ENCODE measurements at regions not wholly inside any gene's neighbourhood (a gene's known extent, or its start where the extent isn't known, plus 50 kb on each side); places are given as distances from the start of the nearest gene placed in this dataset.

- Histone ChIP-seq H3K9ac (ENCODE audit: extremely low read depth, insufficient read length, low read length) (no peak overlapping the region), H3K9me3 (ENCODE audit: control insufficient read depth, low read depth, low read length) (no peaks in the 10 kb centered on the region), H3K18ac (ENCODE audit: insufficient read length, low read depth, low read length) (no peak overlapping the region), H4K20me1 (ENCODE audit: control insufficient read depth, insufficient read depth, insufficient read length) (no peaks in the 10 kb centered on the region), H3K27me3 (ENCODE audit: insufficient read depth, low read length) (no peaks in the 10 kb centered on the region), H3K14ac (ENCODE audit: insufficient read depth, low read length) (no peak overlapping the region), H2BK5ac (ENCODE audit: insufficient read length, low read length) (no peak overlapping the region), H3K27ac (ENCODE audit: insufficient read length, low read depth, low read length) (no peak overlapping the region), H2BK12ac (ENCODE audit: insufficient read length, low read depth, low read length) (no peak overlapping the region), H4K91ac (ENCODE audit: insufficient read length, low read depth, low read length) (no peak overlapping the region), H3K56ac (ENCODE audit: insufficient read length, low read depth, low read length) (no peak overlapping the region), H2AK5ac (ENCODE audit: insufficient read length, low read length) (no peak overlapping the region), H3K79me1 (ENCODE audit: insufficient read depth, low read depth, low read length, poor library complexity, severe bottlenecking) (no peaks in the 10 kb centered on the region), H3K79me2 (ENCODE audit: insufficient read depth, low read length) (no peaks in the 10 kb centered on the region), H3K4ac (ENCODE audit: low read depth, low read length) (no peak overlapping the region), H3K23me2 (ENCODE audit: insufficient read length, low read depth, low read length, poor library complexity, severe bottlenecking) (no peaks in the 10 kb centered on the region), H3K4me1 (ENCODE audit: insufficient read depth, low read length) (no peaks in the 10 kb centered on the region), H3K4me2 (ENCODE audit: insufficient read depth, insufficient read length, low read length) (no peak overlapping the region), H2BK15ac (ENCODE audit: low read depth, low read length) (no peak overlapping the region), H3K23ac (ENCODE audit: insufficient read length, low read depth, low read length) (no peak overlapping the region), H3T11ph (ENCODE audit: low read length) (no peak overlapping the region), H4K5ac (ENCODE audit: insufficient read length, low read depth, low read length) (no peak overlapping the region), H4K8ac (replicated peaks; ENCODE audit: insufficient read length, low read depth, low read length) (no peak overlapping the region), H2BK120ac (ENCODE audit: low read depth, low read length, poor library complexity, severe bottlenecking) (no peak overlapping the region), H2AFZ (ENCODE audit: low read length) (no peak overlapping the region), H2BK20ac (ENCODE audit: low read depth, low read length, poor library complexity, severe bottlenecking) (no peak overlapping the region)
- no peak for DNase-seq
- Mint-ChIP-seq H3K27ac (no peak overlapping the region; a peak in 1 of 7 replicates), H3K4me3 (no peak overlapping the region; a peak in 1 of 5 replicates), H3K9me3 (no peaks in the 10 kb centered on the region), H3K27me3 (ENCODE audit: low read depth) (peaks cover 3% of the 10 kb centered on the region; the same call in 1 of the 2 replicates), H3K4me1 (peaks cover 31 to 41% of the 10 kb centered on the region in 2 experiments), H3K36me3 (ENCODE audit: insufficient read depth in 1 of 3, low read depth in 3 of 3) (no peaks in the 10 kb centered on the region)
- TF ChIP-seq CTCF (conservative IDR thresholded peaks at IDR 0.05): no peak
- WGBS (ENCODE audit: extremely low coverage, insufficient read length, low lambda C conversion rate): 100% methylated on average over 1 of the region's 5 CpGs
Measured at GRCh38 chr6:43847741-43848630, 78.0 kb downstream of the VEGFA start.
